ENCODE measurements at regions not wholly inside any gene's neighbourhood (a gene's known extent, or its start where the extent isn't known, plus 50 kb on each side); places are given as distances from the start of the nearest gene placed in this dataset.

GRCh38 chr15:95281470-95281869, 1049.0 kb upstream of the NR2F2 start:
- TF ChIP-seq CTCF (IDR thresholded peaks at IDR 0.05): no peak
- no peak for TF ChIP-seq POLR2A (IDR thresholded peaks at IDR 0.05)
- TF ChIP-seq POLR2AphosphoS5 (IDR thresholded peaks at IDR 0.05): no peak
